ENCODE measurements at regions not wholly inside any gene's neighbourhood (a gene's known extent, or its start where the extent isn't known, plus 50 kb on each side); places are given as distances from the start of the nearest gene placed in this dataset.

DNA sequence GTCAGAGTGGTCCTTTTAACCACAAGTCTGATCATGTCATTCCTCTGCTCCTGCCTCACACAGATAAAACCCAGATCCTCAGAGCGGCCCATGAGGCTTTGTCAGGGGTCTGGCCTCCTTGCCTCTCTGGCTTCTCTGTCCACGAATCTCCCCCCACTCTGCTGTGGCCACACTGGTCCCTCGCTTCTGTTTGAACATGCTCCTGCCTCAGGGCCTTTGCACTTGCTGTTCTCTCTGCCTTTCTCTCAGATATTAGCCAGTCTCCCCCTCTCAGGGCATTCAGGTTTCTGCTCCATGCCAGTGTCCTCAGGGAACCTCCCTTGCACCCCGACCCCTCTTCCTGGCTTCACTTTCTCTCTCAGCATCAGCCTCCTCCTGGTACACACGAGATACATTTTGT, 518.5 kb downstream of the PREX1 start:
- peak overlapping the region; percentile 8 for H3K27ac Mint-ChIP-seq (ENCODE audit: unreplicated experiment)
- no peak for DNase-seq (ENCODE audit: low read depth, low spot score)
- H3K9me3 Mint-ChIP-seq = no peaks in the 10 kb centered on the region
- H3K27me3 Mint-ChIP-seq (ENCODE audit: low read depth) = peaks cover 52% of the 10 kb centered on the region
- H3K36me3 Mint-ChIP-seq (ENCODE audit: low read depth) = no peaks in the 10 kb centered on the region
- H3K4me3 Mint-ChIP-seq = no peak overlapping the region
- TF ChIP-seq, protein P1, sequence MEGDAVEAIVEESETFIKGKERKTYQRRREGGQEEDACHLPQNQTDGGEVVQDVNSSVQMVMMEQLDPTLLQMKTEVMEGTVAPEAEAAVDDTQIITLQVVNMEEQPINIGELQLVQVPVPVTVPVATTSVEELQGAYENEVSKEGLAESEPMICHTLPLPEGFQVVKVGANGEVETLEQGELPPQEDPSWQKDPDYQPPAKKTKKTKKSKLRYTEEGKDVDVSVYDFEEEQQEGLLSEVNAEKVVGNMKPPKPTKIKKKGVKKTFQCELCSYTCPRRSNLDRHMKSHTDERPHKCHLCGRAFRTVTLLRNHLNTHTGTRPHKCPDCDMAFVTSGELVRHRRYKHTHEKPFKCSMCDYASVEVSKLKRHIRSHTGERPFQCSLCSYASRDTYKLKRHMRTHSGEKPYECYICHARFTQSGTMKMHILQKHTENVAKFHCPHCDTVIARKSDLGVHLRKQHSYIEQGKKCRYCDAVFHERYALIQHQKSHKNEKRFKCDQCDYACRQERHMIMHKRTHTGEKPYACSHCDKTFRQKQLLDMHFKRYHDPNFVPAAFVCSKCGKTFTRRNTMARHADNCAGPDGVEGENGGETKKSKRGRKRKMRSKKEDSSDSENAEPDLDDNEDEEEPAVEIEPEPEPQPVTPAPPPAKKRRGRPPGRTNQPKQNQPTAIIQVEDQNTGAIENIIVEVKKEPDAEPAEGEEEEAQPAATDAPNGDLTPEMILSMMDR (conservative IDR thresholded peaks at IDR 0.05) = no peak
- peaks cover 5% of the 10 kb centered on the region for H3K4me1 Mint-ChIP-seq

DNA sequence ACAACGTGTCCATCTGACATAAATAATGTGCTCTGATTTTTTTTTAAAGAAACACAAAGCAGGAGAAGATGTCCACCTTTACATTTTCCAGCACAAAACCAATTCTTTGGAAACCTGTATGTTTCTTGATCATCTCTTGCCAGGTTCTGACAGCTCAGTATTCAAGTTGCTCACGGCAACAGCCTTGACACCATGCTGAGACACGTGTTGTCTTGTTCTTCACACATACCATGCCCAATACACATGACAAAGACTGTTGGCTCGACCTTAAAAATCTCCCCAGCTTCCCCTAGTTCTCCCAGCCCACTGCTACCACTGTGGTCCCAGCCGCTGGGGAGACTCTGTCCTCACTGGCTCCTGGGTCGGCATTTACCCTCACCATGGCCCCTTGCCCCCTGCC, 518.9 kb downstream of the PREX1 start:
- TF ChIP-seq, protein P1 (conservative IDR thresholded peaks at IDR 0.05) = no peak
- Mint-ChIP-seq H3K4me3 (no peak overlapping the region), H3K9me3 (no peaks in the 10 kb centered on the region), H3K36me3 (ENCODE audit: low read depth) (no peaks in the 10 kb centered on the region), H3K27ac (ENCODE audit: unreplicated experiment) (peak overlapping the region; percentile 8), H3K4me1 (peaks cover 5% of the 10 kb centered on the region), H3K27me3 (ENCODE audit: low read depth) (peaks cover 52% of the 10 kb centered on the region)
- DNase-seq (ENCODE audit: low read depth, low spot score) = no peak

DNA sequence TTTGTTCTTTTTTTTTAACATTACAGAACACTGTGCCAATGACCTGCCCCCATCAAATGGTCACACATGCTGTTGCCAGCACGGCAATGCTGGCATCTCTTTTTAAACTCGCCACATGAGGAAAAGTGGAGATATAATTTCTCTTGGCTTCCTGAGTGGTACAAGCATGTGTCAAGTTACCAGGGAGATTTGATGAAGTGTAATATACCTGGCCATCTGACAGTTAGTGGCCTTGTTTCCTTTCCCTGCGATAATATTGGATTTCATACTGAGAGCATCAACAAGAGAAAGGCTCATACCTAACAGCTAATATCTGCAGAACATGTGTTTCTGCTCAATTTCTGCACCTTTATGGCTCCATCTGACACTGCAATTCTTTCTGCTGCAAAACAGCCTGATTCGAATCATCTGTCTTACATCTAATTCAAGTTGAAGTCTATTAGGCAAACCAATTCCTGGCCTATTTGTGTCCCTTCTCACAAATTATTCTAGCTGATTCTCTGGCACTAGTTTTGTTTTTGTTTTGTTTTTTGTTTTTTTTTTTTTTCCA, 519.5 kb downstream of the PREX1 start:
- Mint-ChIP-seq H3K4me1 (peaks cover 5% of the 10 kb centered on the region), H3K9me3 (no peaks in the 10 kb centered on the region), H3K4me3 (no peak overlapping the region), H3K36me3 (ENCODE audit: low read depth) (no peaks in the 10 kb centered on the region), H3K27ac (ENCODE audit: unreplicated experiment) (no peak overlapping the region), H3K27me3 (ENCODE audit: low read depth) (peaks cover 54% of the 10 kb centered on the region)
- TF ChIP-seq, protein P1 (conservative IDR thresholded peaks at IDR 0.05) = no peak
- DNase-seq (ENCODE audit: low read depth, low spot score) = no peak

DNA sequence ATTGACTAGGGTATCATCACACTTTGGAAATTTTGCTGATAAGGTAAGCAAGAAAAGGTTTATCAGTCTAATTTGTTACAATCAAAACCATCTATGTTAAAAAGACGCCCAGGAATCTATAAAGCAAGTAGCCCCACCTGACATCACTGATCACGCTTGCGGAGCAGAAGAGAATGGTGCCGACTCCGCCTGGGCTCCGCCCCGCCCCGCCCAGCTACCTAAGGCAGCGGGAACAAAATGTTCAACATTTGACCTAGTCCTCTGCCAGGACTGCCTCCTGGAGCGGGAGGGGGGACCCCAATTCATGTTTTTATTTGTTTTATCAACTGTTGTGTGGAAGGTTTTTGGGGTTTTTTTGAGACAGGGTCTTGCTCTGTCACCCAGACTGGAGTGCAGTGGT, 520.5 kb downstream of the PREX1 start:
- DNase-seq (ENCODE audit: low read depth, low spot score) = no peak
- H3K4me3 Mint-ChIP-seq = no peak overlapping the region
- H3K27ac Mint-ChIP-seq (ENCODE audit: unreplicated experiment) = no peak overlapping the region
- no peaks in the 10 kb centered on the region for H3K36me3 Mint-ChIP-seq (ENCODE audit: low read depth)
- H3K27me3 Mint-ChIP-seq (ENCODE audit: low read depth) = peaks cover 55% of the 10 kb centered on the region
- peaks cover 3% of the 10 kb centered on the region for H3K9me3 Mint-ChIP-seq
- H3K4me1 Mint-ChIP-seq = peaks cover 5% of the 10 kb centered on the region
- TF ChIP-seq, protein P1 (conservative IDR thresholded peaks at IDR 0.05) = no peak

DNA sequence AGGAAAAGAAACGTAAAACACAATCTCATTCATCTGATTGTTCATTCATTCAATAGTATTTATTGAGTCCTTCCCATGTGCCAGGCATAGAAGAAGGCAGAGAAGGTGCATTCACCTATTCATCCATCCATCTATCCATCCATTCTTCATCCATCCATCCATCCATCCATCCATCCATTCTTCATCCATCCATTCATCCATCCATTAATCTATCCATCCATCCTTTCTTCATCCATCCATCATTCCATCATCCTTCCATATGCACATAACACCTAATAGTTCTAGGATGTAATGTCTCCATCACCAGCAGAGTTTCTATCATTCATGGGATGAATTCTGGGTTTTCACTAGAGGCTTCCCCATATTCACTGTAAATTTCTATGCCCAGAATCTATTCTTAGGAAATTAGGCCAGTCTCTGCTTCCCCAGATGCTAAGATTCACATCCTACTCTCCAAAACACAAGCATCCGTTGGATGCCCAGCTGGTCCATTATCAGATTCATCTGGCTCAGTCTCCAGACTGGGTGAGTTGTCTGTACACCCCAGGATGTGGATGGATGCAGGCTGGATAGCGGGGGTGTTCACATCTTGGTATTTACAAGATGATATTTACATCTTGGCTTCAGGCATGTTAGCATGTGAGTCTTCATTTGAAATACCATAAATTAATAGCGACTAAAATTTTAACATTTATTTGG, 517.7 kb upstream of the SULF2 start:
- no peak overlapping the region for H3K4me3 Mint-ChIP-seq
- H3K36me3 Mint-ChIP-seq (ENCODE audit: low read depth) = no peaks in the 10 kb centered on the region
- no peak for DNase-seq (ENCODE audit: low read depth, low spot score)
- H3K27me3 Mint-ChIP-seq (ENCODE audit: low read depth) = peaks cover 36% of the 10 kb centered on the region
- TF ChIP-seq, protein P1 (conservative IDR thresholded peaks at IDR 0.05) = no peak
- H3K4me1 Mint-ChIP-seq = peaks cover 7% of the 10 kb centered on the region
- H3K9me3 Mint-ChIP-seq = peaks cover 3% of the 10 kb centered on the region
- H3K27ac Mint-ChIP-seq (ENCODE audit: unreplicated experiment) = no peak overlapping the region
